MV-4-11 (cell line): ENCODE measurements at regions not wholly inside any gene's neighbourhood (a gene's known extent, or its start where the extent isn't known, plus 50 kb on each side); places are given as distances from the start of the nearest gene placed in this dataset.

ENCODE experiments used
- DNase-seq: peaks from one replicate; lab custom pipeline; 2025; lab: John Stamatoyannopoulos, UW

DNA sequence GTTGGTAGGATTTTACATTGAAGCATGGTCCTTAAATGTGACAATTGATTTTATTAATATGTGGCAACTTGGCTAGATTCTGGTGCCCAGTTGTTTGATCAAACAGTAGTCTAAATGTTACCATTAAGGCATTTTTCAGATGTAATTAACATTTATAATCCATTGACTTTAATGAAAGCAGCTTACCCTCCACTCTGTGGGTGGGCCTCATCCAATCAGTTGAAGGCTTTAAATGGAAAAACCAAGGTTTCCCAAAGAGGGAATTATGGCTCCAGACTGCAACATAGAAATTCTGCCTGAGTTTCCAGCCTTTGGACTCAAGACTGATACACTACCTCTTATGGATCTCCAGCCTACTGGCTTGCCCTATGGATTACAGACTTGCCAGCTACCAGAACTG, 1153.2 kb downstream of the BCL11B start:
- no peak for DNase-seq

DNA sequence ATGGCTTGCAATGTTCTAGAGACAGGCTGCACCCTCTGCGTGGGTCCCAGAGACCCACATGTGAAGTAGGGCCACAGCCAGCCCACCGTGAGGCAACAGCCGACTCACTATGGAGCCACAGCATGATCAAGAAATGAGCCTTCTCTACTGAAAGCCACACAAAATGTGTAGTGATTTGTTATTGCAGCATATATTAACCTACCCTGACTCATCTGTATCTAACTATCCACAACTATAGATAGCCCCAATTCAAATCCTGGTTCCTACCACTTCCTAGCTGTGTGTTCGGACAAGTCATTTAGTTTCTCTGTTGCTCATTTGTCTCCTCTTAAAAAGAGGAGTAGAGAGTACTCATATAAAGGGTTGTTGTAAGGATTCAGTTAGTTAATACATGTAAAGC, 1152.3 kb downstream of the BCL11B start:
- no peak for DNase-seq

DNA sequence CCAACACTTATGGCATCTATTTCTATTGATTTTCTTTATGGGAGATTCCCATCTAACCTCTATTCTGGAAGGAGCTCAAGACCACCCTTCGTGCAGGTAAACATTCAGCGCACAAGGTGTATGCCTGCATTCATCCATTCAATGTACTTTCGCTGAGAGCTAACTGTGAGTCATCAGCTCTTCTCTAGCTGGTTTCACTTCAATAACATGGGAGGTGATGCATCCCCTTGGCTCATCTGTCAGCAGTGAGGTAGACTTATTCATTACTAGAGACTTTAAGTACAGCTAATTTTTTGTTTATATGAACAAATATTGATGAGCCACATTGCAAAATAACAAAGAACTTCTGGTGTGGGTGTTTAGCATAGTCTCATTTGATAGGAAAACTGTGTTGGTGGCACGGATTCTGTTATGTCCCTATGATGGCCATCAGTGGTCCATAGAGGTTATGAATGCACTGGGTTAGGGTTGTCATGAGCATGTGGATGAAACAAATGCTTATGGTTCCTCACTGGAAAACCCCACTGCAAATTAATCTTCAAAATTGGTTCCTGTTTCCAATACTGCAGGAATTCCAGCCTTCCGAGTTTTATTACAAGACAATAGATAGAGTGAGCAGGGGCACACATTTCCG, 1151.0 kb downstream of the BCL11B start:
- no peak for DNase-seq

DNA sequence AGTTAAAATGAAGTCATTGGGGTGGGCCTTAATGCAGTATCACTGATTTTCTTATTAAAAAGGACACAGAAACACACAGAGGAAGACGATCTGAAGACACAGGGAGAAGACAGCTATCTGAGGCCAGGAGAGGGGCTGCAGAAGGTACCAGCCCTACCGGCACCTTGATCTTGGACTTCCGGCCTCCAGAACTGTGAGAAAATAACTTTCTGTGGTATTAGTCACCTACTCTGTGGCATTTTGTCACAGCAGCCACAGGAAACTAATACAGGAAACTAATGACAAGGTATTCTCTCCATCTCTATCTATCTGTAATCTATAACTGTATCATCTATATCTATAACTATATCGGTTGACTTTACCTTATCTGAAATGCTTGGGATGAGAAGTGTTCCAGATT, 1149.5 kb downstream of the BCL11B start:
- no peak for DNase-seq

DNA sequence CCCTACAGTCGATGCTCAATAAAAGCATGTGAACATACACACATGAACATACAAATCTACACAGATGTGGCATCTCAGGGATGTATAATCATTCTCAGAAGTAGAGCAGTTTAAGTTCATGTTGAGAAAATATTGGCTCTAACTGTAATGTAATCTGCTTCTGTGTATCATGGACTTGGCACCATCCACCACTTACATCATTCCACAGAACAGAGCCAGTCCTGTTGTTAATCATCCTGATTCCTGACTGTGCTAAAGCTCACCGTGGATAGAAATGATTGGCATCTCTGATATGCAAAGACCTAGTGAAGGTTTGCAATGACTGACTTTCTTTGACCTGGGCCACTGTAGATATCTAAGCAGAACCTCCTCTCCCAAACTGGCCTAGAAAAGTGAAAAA, 1141.3 kb downstream of the BCL11B start:
- DNase-seq: no peak

DNA sequence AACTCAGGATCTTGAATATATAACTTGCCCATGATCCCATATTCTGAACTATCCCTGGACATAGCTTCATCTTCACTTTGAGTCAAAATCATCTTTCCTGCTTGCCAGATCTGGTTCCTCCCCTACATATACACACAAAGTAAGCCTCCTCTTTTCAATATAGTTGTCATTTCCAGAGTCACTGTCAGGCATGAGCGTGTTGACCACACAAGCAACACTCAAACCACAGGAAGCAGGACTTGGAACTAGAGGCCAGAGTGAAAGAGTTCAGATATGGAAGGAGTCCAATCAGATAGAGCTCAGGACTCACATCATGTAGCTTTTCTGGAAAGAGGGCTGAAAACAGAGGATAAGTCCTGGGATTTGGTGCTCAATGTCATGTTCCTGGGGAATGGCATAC, 1140.6 kb downstream of the BCL11B start:
- DNase-seq: no peak

DNA sequence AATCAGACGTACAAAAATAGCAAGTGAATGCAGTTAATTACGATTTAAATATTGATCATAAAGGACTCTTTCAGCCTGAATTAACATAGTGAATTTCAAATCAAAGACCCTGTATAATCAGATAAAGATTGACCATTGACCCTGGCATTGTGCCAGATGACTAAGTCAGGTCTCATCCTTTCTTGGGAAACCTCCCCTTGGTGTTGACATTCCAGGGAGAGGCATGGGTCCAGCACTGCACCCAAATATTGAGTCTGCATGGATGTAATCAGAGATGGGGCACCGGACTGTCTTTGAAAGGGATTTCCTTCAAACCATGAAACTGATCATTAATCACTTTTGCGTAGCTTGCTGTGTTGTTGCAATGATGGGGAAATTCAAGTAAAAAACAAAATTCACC, 1138.2 kb downstream of the BCL11B start:
- DNase-seq: no peak

DNA sequence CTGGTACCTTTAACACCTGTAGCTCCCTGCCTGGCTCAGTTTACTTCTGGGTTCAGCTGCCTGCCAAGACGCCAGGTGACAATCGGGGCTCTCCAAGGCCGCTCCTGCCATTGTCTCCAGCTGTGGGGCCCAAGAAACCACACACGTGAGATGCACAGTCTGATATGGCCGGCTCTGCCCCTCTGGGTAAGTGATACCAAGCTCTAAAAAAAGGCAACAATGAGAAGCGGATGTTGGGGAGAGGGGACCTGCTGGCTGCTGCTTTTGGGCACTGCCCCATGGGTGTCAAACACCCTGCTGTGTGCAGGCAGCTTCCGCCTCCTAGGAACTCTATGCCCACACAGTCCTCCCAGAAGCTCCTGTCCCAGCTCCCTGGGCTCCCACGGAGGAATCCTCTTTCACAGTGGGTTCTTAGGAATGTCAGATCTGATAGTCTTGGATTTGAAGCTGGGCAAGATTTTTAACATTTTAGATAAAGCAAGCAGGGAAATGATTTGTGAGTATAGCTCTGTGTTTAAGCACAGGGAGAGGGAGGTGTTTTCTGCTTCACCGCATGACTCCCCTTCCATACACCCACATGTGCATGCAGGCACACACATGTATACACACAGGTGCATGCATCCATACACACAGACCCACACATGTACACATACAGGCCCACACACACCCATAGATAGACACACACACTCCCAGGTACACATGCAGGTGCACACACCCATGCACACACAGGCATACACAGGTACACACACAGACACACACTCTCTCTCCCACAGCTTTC, 1135.8 kb downstream of the BCL11B start:
- DNase-seq: no peak

DNA sequence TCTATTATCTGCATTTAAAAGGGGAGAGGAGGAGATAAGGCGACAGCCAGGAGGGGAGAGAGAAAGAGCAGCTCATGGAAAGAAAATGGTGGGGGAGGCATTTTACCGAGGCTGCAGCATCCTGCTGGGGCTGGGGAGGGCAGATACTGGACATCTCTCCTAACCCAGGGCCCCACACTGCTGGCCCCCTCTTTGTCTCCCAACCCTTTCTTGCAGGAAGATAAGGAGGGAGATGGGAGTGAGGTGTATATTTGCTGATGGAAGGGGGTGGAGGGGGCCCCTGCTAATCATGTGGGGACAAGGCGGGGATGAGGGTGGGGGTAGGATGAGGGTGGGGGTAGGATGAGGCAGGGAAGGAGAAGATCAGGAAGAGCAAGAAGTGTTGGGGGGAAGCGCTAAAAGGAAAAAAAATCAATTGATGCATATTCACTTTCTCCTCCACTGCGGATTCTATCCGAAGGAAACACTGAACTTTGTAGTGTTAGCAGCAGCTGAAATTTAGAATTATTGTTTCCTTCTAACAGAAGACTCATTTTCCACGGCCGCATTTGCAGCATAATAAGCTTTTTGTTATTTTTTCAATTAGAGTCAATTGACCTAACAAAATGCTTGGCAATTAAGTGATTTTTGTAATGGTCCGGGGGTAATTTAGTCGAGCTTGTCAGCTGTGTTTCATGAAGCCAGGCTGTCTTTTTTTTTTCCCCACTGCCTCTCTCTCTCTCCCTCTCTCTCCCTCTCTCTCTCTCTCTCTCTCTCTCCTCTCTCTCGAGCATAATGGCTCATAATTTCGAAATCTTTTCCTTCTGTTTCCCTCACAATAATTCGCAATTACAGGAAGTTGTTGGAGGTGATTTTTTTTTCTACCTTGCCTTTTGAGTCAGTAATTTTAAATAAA, 1134.6 kb downstream of the BCL11B start:
- DNase-seq: no peak

DNA sequence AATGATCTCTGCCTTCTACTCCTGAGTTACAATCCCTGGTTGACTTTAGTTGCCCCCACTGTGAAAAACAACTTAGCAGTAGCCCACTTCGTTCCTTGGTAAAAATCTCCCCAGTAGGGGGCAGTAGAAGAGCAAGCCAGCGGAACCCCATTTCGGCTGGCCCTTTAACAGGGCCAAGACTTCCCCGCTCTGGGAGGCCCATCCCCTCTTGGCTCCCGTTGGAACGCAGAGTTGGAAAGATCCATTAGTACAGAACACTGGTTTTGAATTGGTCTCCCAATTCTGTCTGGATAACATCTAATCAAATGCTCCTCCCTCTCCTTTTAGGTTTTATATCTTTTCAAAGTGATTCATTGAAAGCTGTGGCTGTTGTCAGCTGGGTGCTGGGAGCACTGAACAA, 1133.3 kb downstream of the BCL11B start:
- DNase-seq: no peak

DNA sequence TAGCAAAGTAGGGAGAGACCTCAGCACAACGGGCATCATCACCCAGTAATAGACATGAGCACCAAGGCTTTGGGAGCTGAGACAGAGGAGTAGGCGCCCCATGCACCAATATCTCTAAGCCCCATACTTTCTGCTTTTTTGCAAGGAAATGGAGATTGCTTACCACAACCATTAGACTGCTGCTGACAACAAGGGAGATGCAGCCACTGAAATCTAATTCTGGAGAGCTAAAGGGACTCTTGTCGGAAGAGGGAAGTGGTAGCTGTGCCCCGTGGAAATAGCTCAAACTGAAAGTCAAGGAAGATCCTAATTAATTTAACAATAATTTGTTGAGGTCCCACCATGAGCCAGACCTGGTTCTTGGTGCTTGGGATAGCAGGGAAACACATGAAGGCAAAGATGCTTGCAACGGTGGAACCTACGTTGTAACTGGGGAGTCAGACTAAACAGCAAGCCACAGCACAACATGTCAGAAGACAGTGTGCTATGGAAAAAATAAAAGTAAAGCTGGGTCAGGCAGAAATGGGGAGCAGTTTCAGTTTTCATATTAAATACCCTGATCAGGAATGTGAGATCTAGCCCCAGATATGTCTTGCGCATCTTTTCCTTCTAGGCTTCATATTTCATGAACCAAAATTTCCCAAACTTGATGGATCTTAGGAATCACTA, 1131.0 kb downstream of the BCL11B start:
- no peak for DNase-seq

DNA sequence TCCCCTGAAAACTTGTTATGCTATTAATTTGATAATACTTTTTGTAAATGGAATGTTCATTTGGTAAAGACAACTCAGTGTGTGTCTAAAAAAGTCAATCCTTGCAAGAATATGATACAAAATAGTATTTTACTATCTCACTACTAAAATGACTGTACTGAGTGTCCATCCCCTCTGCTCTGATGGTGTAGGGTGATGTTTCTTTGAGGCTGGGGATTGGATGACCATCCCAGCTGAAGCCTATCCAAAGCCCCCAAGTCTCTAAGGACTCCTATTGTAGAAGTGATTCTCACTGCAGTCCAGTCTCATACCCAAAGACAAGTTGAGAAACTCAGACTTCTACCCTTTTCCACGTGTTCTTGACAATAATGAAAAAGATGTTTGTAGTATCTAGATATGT, 1128.4 kb downstream of the BCL11B start:
- no peak for DNase-seq

DNA sequence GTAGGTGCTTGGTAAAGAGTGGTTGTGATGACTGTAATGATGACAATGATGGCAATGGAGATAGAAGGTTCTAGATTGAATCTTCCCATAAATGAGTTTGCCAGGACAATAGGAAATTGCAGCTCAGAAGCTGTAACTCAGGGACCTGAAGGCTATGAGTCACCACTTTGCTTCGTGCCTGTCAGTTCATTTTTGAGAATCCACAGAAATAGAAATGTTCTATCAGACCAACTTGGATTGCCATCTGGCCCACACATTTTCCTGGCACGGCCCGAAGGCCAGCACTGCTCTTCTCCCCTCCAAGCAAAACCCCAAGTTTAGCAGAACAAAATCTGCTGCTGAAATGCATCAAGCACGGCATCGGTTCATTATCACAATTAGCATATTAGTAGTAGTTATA, 1127.0 kb downstream of the BCL11B start:
- no peak for DNase-seq

DNA sequence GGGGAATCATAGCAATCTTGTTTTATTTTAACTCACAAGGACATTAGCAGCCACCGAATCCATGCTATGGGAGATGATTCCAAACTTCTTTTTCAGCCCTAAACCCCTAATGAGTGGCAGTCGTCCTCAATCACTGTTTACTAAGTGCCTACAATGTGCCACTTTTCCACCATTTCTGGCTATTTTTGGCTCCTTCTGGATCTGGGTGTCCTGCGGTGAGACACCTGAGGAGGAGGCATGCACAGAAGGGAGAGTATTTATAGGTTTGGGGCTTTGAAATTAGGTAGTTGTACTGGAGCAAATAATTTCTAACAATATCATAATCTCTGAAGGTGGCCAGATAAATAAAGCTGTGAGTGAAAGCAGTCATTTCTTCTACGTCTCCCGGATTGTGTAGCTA, 1125.6 kb downstream of the BCL11B start:
- DNase-seq: no peak

DNA sequence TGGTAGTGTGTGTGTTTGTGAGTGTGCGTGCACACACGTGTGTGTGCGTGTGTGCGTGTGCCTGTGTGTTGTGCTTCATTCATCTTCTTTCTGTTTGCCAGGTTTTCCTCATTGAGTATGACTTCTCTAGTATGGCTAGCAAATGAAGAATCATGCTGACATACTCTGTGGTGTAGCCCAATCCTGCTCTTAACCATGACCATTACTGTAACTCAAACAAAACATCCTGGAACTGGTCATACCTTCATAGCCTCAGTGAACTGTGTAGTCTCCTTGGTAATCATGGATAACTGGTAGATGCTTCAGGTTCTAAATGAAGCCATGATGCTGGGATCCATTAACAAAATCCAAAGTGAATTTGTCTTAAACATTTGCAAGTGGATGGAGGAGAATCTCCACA, 1117.7 kb downstream of the BCL11B start:
- DNase-seq: no peak

DNA sequence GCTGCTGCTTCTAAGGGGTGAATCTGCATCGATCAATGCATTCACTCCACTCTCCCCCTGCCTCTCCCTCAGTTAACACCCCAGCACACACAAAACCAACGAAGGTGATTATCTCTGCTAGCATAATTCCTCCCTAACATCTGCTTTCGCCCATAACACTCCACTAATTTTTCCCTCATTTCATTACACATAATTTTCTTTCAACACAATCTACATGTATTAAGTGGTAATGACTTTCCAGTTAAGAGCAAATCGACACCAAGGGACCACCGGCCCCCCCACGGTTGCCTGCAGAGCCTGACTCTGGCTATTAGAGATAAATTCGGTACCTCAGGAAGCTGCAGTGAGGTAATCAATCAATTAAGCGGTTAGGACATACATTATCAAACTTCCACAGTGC, 1115.6 kb downstream of the BCL11B start:
- DNase-seq: no peak

DNA sequence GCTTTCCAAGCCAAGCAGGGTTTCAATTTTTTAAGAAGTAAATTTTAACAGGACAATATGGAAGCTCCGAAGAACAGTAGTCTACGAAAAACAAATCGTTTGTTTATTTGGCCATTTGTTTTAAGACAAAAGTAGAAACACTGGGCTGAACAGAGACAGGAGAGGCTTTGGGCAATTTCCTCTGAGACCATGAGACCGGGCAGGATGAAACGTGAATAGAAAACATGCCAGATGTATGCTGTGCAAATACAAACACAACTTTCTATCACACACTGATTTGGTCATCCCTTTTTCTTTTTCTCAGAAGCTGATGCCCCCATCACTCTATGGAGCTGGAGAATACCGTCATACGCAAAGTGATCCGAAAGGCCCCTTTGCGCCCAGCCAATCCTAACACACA, 1111.1 kb downstream of the BCL11B start:
- DNase-seq: no peak

DNA sequence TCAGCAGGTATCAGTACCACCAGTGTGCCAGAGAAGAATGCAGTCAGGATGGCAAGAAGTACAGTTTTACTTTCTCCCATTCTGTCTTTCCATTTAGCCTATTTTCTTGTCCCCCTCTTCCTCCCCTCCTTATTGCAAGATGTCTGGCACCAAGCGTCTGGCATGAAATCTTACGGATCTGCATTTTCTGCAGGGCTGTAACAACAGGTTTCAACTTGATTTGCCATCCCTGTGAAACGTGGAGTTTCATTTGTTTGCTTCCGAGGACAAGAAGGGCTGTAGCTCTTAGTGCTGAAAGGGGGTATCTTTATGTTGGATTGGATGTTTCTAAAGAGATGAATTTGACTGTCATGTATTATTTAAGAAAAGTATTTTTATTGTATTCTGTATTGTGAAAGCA, 1110.6 kb downstream of the BCL11B start:
- DNase-seq: no peak

DNA sequence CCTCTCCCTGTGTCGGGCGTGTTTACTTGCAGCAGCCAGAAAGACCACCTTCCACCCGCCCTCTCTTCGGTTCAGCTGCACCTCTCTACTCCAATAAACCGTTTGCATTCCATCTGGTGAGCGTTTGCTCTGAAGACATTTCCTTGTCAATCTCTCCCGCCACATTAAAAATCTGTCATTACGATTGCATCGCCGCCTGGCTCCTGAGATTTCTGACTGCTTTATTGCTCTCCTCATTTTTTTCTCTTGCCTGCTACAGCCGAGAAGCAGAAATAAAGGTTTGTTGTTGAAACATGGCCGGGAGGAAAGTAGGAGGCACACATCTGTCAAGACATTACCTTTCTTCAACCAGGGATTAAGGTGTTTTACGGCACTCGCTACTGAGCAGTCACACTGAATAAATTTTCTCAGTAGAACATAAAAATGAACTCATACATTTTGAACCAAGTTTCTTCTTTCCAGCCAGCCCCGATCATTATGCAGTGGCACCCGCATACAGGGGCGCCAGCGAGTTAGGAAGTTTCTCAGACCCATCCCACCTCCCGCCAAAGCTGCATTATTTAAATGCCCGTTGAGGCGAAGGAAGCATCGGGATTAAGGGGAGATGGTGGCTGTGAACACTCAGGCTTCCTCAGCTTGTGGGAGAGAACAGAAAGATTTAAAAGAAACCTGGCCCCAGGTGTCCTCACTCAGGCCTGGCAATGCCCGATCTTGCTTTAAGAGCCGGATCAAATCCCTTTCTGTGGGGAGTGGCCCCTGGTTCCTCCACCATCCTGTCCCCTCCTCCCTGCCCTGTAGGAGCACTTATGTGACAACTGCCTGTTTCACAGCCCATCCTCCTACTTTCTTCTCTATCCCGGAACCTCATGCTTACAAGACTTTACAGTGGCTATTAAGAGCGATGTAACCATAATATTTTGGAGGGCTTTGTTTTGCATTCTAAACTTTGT, 1108.9 kb downstream of the BCL11B start:
- DNase-seq: no peak

DNA sequence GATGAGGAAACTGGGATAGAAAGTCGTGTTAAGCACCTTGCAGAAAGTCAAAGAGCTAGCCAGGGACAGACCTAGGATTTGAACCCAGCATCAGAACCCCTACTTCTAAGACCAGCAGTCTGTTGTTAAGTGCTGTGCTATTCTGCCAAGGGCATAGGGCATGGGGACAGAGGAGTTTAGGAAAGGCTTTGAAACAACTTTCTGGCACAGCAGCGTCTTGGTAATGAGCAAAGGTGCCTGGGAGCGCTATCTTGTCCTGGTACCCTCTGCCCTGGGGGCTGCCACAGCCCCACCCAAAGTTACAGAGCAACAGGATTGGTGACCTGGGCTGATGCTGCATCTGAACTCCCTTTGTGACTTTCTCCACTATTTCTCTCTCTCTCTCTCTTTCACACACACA, 1108.1 kb downstream of the BCL11B start:
- DNase-seq: no peak

DNA sequence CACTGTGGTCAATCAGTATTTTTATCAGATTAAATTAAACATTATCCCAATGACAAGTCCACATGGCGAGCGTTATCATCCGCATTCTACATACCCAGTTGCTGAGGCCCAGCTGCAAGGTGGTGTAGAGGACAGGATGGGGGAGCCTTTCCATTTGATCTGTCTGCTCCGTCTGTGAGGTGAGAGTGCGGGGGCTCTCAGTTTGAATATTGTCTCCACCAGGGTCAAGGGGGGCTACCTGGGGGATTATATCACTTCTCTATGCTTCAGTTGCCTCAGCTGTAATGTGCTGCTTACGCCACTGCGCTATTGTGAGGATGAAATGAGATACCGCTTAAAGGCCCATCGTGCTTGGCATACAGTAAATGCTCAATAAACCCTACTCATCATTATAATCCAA, 1106.0 kb downstream of the BCL11B start:
- DNase-seq: no peak
